ENCODE measurements at regions not wholly inside any gene's neighbourhood (a gene's known extent, or its start where the extent isn't known, plus 50 kb on each side); places are given as distances from the start of the nearest gene placed in this dataset.

DNA sequence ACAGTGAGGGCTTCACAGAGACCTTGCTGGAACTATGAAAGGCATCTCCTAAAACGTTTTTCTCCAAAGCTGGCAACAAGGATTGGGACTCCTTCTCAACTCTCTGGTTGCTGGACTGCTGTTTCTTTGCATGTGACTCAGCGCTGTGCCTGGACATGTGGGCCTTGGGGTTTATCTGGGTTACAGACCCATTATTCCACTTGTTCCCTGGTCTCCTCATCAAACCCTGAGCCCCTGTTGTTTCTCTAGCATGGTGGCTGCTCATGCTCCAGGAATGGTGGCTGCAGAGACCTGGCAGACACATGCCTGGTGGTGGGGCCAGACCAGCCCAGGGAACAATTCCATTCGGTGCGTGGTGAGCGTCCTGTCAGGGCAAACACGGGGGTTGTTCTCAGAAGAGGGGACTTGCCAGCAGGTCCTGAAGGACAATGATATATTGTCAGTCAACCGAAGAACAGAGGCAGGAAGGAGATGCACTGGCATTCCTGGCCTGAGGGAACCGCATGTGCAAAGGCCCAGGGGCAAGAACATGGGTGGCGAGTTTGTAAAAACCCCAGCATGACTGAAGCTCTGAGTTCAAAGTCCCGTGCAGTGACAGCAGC is 320.1 kb upstream of the RTL1 start:
- DNase-seq: no peak
- peaks cover 14% of the 10 kb centered on the region for H3K4me1 ChIP-seq
- no peak overlapping the region for H3K4me3 ChIP-seq (ENCODE audit: low read depth, low read length)
- no peaks in the 10 kb centered on the region for H3K36me3 ChIP-seq
- no peaks in the 10 kb centered on the region for H3K9me3 ChIP-seq
- TF ChIP-seq CTCF (IDR thresholded peaks at IDR 0.05; ENCODE audit: low read depth, low read length): no peak
- H3K27me3 ChIP-seq: no peaks in the 10 kb centered on the region

GRCh38 chr14:101224356-101225156 is 321.0 kb upstream of the RTL1 start:
- H3K4me3 ChIP-seq (ENCODE audit: low read depth, low read length): no peak overlapping the region
- no peaks in the 10 kb centered on the region for H3K36me3 ChIP-seq
- TF ChIP-seq CTCF (IDR thresholded peaks at IDR 0.05; ENCODE audit: low read depth, low read length): peak; percentile 26; the same call in 1 of the 2 replicates
- DNase-seq: peak; percentile 88
- no peaks in the 10 kb centered on the region for H3K27me3 ChIP-seq
- no peaks in the 10 kb centered on the region for H3K9me3 ChIP-seq
- H3K4me1 ChIP-seq: peaks cover 14% of the 10 kb centered on the region

DNA sequence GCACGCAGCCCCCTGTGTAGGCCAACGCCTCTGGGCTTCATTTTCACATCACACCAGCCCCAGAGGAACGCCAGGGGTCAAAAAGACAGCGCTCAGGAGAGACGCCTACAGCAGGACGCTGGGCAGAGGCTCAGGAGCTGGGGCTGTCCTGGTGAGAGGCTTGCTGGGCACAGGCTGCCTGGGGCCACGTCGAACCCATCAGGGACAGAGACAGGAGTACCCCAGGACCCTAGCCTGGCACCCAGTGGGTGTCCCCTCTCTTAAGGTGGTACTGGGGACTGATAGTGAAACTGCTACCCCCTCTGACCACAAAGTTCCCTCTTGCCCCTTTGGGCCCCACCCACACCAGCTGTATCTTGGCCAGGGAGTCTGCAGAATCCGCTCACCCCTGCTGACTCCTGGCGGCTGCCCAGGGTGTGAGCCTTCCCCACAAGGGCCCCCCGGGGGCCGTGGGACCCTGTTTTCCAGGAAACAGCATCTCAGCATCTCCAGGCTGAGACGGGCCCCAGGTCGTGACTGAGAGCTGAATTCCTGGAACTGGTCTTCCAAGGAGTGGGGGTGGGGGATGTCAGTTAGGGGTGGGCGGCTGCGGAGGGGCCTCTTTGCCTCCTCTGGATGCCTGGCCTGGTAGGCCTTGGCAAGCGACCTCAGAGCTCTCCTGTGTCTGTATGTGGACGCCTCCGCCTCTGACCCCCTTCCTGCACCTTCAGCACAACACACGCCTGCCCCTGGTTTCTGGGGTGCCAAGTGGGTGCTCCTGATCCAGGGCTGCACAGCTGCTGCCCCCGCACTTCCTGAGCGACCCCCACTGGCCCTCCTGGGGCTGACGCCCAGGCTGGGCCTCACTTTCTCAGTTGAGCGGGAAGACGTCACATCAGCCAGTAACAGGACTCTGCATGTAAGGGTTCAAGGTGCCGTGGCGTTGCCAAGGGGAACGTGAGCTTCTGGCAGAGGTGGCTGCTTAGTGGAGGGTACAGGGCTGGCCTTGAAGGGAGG is 321.9 kb upstream of the RTL1 start:
- no peak for DNase-seq
- TF ChIP-seq CTCF (IDR thresholded peaks at IDR 0.05; ENCODE audit: low read depth, low read length): no peak
- H3K27me3 ChIP-seq: no peaks in the 10 kb centered on the region
- no peaks in the 10 kb centered on the region for H3K36me3 ChIP-seq
- H3K4me1 ChIP-seq: peaks cover 14% of the 10 kb centered on the region
- H3K9me3 ChIP-seq: no peaks in the 10 kb centered on the region
- no peak overlapping the region for H3K4me3 ChIP-seq (ENCODE audit: low read depth, low read length)

GRCh38 chr14:101226265-101226602 is 322.7 kb upstream of the RTL1 start:
- H3K4me3 ChIP-seq (ENCODE audit: low read depth, low read length): no peak overlapping the region
- TF ChIP-seq CTCF (IDR thresholded peaks at IDR 0.05; ENCODE audit: low read depth, low read length): no peak
- H3K27me3 ChIP-seq: no peaks in the 10 kb centered on the region
- no peak for DNase-seq
- no peaks in the 10 kb centered on the region for H3K9me3 ChIP-seq
- H3K36me3 ChIP-seq: no peaks in the 10 kb centered on the region
- peaks cover 14% of the 10 kb centered on the region for H3K4me1 ChIP-seq

DNA sequence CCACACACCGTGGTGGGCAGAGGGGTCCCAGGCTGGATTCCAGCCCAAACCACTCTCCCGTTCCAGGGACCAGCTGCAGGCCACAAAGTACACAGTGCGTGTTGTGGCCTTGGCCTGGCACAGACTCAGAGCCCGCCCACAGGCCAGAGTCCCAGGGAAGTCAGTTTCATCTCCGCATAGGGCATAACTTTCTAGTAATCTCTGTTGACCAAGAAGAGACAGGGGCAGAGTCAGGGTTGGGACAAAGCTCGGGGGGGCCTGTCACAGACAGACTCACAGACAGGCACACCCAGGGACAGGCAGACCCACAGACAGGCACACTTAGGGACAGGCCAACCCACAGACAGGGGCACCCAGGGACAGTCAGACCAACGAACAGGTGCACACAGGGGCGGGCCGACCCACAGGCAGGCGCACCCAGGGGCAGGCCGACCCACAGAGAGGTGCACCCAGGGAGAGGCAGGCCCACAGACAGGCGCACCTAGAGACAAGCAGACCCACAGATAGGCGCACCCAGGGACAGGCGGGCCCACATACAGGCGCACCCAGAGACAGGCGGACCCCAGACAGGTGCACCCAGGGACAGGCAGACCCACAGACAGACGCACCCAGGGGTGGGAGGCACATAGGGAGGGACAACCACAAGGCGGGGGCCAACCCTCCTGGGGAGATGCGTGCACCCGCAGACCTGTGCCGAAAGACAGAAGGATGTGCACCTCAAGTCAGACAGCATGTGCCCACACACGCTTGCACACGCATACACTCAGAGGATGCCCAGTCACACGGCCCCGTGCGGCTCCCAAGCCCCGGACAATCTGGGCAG is 323.3 kb upstream of the RTL1 start:
- Histone ChIP-seq H3K36me3 (no peaks in the 10 kb centered on the region), H3K4me1 (peaks cover 14% of the 10 kb centered on the region), H3K9me3 (no peaks in the 10 kb centered on the region), H3K27me3 (no peaks in the 10 kb centered on the region), H3K4me3 (ENCODE audit: low read depth, low read length) (no peak overlapping the region)
- no peak for DNase-seq
- TF ChIP-seq CTCF (IDR thresholded peaks at IDR 0.05; ENCODE audit: low read depth, low read length): no peak

All from BE2C (cell line).